NCI-H2081 (cell line): ENCODE measurements at regions not wholly inside any gene's neighbourhood (a gene's known extent, or its start where the extent isn't known, plus 50 kb on each side); places are given as distances from the start of the nearest gene placed in this dataset.
"Not testable (repeated sequence)": the region's sequence is repeated elsewhere in the genome, so short reads cannot be mapped to it uniquely, and the experiment has no call there.

Experiments
- DNase-seq, 2 experiments: peaks; one replicate each; lab custom pipeline; 2025; lab: John Stamatoyannopoulos, UW

GRCh38 chr16:7962091-7962879, 628.0 kb downstream of the TMEM114 start:
- no peak for DNase-seq

GRCh38 chr16:7957151-7957550, 624.5 kb downstream of the RBFOX1 start:
- no peak for DNase-seq

- DNase-seq: no peak
These were observed 620.7 kb downstream of the RBFOX1 start for GRCh38 chr16:7953360-7953759.

DNA sequence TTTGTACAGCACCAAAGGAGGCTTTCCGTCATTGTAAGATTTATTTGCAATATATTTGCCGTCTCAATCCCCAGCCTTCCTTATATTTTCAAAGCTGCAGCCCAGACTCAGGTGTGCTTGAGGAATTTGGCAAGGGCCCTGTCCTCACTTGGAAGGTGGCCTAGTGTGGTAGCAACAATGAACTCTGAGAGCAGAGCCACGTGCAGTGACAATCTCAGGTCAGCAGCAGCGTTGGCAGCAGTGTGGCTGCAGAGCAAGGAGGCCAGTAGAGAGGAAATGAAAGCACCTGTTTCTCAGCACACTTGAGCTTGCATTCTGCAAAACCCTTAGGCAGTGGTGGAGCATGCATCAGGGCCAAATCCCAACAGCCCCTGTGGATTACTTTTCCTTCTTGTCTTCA, 613.5 kb downstream of the RBFOX1 start:
- no peak for DNase-seq

DNA sequence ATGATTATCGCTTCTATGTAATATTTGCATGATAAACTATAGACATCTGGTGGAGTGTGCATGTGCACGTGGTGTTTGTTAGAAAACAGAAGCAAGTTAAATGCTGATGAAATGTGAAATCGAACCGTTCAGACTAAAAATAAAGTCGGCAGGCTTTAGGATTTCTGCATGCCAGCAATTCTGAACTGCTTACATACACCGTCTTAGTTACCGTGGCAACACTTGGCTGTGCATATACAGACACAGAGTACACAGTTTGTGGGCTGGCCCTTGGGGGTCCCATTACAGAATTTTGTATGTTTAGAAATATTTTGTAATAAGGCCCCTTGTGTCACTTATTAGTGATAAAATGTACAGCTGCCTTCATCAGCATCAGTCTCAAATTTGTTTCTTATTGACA, 605.5 kb downstream of the RBFOX1 start:
- no peak for DNase-seq

GRCh38 chr16:7921345-7921744, 588.7 kb downstream of the RBFOX1 start:
- peak in 1 of 2 experiments; percentile 32 for DNase-seq

DNA sequence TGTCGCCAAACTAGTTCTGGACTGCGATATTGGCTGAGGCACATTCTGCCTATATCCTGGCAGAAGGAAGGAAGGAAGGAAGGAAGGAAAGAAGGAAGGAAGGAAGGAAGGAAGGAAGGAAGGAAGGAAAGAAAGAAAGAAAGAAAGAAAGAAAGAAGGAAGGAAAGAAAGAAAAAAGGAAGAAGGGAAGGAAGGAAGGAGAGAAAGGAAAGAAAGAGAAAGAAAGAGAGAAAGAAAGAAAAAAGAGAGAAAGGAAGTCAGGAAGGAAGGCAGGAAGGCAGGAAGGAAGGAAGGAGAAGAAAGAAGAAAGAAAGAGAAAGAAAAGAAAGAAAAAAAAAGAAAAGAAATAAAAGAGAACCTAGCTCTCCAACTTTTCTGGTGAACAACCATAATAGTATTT, 587.1 kb downstream of the RBFOX1 start:
- DNase-seq: no peak

- peak in 1 of 2 experiments; percentile 54 for DNase-seq
These were observed 582.1 kb downstream of the RBFOX1 start for GRCh38 chr16:7914748-7915147.

DNA sequence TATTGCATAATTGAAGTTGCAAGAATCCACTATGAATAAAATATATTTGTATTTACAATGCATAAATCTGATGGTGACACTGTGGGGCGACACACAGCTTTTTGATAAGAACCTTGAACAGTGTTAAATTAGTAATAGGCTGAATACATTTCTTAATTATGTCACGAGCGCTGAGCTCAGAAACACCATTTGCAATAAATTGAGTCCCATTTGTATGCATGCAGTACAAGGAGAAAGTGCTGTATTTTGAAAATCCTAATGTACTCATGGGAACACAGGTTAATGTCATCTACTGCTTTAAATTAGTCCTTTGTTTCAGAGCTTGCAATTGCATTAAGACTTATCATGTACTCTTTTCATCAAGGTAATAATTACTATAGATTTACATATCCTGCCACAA, 579.5 kb downstream of the RBFOX1 start:
- no peak for DNase-seq

DNA sequence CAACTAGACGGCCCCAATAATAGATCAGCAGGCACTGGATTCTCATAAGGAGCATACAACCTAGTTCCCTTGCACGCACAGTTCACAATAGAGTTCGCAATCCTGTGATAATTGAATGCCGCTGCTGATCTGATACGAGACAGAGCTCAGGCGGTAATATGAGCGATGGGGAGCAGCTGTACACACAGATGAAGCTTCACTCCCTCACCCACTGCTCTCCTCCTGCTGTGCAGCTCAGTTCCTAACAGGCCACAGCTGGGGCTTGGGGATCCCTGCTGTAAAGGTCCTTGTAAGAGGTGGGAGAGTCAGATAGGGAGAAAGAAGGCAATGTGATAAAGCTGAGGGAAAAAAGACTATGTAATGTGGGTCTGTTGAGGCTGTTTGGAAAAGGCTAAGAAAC, 577.5 kb downstream of the RBFOX1 start:
- DNase-seq: peak; percentile 63 to 91

- no peak for DNase-seq
These were observed 555.8 kb downstream of the RBFOX1 start for GRCh38 chr16:7888411-7888810.

DNA sequence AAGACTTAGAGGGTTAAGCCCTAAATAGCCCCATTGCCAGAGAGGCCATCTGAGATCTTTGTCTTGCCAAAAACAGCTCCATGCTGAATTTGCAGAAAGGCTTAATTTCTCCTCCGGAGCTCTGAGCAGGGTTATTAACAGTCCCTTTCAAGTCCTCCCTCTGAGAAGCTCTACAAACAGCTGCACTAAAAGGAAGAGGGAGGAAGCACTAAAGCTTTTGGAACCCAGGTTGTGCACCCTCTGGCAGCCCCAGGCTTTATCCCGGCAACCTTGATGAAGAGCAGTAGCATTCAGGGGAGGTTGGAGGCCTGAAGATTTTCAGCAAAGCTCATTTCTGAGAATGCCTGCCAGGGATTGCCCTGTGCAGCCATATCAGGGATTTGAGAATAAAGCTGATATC, 554.7 kb downstream of the RBFOX1 start:
- DNase-seq: no peak

DNA sequence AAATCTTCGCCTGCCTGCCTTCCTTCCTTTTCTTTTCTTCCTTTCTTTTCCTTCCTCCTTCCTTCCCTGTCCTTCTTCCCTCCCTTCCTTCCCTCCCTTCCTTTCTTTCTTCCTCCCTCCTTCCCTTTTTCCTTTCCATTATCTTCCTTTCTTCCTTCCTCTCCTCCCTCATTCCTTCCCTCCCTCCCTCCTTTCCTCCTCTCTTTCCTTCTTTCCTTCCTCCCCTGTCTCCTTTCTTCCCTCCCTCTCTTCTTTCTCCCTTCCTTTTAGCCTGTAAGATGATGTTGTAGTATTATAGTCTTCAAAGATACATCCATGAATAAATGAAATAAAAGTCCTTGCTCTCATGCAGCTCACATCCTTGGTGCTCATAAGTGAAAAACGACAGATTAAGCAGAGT, 539.3 kb downstream of the RBFOX1 start:
- no peak for DNase-seq

GRCh38 chr16:7871371-7871770, 538.7 kb downstream of the RBFOX1 start:
- DNase-seq: no peak

- DNase-seq: no peak
These were observed 535.2 kb downstream of the RBFOX1 start for GRCh38 chr16:7867831-7868230.

DNA sequence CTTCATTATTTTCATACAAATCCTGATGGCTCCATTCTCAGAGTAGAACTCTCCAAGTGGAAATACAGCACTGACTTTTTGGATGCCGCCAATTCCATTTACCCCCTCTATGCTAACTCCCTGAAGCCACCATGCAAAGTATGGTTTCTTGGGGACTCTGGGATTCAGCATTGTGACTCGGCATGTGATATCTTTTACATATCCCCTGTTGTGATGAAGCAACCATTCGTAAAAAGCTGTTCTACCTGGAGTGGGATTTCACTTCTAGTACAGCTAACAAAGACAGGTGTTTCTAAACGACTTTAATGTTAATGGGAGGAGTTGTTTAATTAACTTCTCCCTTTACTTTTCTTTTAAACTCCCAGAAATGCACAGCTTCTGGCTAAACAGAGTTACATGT, 533.5 kb downstream of the RBFOX1 start:
- DNase-seq: no peak

DNA sequence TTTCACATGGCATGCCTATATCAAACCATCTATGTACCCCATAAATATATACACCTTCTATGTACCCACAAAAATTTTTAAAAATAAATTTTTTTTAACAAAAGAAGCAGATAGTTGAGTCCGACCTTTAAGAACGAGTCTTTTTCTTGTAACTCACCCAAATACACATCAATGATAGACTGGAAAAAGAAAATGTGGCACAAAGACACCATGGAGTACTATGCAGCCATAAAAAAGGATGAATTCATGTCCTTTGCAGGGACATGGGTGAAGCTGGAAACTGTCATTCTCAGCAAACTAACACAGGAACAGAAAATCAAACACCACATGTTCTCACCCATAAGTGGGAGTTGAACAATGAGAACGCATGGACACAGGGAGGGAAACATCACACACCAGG, 532.7 kb downstream of the RBFOX1 start:
- DNase-seq: not testable (repeated sequence)

DNA sequence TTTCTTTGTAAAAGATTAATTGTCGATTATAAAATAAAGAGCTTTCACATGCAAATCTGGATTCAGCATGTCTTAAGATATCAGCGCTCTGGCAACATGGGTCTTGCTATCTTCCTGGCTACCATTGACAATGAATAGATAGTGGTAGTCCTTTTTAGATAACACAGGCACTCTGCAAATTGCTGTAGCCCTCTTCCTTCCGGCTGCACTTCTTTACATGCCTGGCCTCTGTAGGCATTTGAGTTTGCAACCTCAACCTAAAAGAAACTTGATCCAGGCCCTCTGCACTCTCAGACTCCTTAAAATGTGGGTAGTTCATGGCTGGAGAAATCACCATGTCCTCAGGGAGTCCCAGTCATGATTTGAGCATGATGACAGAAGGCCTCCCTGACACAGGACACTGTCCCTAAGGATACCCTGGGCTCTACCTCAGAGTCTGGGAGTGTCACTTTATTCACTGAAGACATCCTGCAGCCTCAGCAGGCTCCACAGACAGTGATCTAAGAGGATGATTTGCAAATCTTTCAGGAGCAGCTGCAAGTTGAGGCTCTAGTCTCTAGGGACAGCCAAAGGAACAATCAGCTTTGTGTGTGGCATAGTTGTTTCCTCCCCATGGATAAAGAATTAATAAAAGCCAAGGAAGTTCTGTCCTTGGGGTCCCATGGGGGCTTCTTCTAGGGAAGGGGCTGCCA, 529.4 kb downstream of the RBFOX1 start:
- no peak for DNase-seq

DNA sequence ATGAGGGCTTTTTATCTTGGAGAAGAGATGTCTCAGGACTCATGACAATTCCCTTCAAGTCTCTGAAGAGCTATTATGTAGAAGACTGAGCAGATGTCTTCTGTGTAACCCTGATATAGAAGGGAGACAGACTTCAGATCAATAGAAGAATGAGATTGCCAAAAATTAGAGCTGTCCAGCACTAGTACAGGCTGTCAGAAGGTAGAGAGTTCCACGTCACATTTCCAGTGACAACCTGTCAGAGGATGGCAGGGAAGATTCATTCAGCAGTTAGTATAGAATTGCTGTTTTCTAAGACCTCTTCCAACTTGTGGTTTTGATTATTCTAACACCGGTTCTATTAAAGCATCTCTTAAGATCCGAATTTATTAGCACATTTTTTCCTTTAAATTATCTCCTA, 520.6 kb downstream of the RBFOX1 start:
- no peak for DNase-seq

DNA sequence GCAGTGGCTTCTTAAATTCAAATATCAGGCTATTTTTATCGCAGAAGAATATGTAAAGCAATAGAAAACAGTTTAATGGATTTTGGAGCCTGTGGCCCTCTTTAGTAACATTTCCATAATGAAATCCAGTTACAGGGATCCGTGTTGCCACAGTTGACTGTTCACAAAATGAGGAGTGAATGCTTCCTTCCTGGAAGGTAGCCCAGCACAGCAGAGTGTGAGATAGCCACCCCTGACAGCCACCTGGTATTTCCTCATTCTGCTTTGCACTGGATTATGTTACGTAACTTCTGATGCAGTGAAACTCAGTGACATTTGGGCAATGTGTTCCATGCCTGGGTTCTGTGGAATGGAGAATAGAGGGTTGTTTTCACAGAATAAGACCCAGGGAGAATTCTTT, 517.2 kb downstream of the RBFOX1 start:
- peak in 1 of 2 experiments; percentile 57 for DNase-seq

DNA sequence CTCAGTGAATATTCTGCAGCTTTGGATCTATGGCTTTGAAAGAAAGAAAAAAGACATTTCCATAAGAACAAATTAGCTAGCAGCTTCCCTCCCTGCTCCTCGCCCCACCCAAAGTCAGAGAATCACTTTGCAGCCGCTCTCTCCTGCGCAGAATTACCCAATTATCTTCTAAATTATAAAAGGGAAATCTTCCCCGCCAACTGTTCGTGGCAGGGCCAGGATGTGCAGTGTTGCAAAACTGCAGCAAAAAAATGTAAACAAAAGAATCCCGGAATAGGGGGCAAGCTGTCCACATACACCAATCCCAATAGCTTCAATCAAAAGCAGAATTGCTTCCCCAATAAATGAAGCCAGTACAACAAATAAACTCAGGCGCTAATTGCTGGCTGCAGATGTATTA, 510.6 kb downstream of the RBFOX1 start:
- peak in 1 of 2 experiments; percentile 44 for DNase-seq

DNA sequence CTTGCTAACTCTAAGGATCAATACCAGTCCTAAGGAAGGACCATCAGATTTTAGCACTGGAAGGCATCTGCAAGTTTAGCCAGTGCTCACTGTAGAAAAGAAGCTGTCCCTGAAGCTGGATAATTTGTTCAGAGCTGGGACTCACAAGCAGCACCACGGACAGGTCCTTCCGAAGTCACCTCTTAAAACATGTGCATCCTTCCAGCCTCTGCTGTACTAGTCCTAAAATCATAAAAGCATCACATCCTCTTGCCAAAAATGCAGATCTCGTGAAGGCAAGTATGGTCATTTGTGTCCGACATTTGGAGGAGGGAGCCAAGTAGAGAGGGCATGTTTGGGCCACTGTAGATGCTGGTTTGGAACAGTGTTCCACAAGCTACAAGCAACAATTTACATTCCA, 506.9 kb downstream of the RBFOX1 start:
- no peak for DNase-seq

- peak; percentile 34 to 88 for DNase-seq
These were observed 502.3 kb downstream of the RBFOX1 start for GRCh38 chr16:7834771-7835431.
